Tibial artery (tissue), 4 donors: ENCODE measurements at regions not wholly inside any gene's neighbourhood (a gene's known extent, or its start where the extent isn't known, plus 50 kb on each side); places are given as distances from the start of the nearest gene placed in this dataset.

ENCODE experiments used
- DNase-seq, 2 donors: peaks; one replicate each; pipeline ENCODE4 v3.0.0-alpha.2; 2019
- H3K27ac ChIP-seq, 2 donors: fragments of 200-600 bp; sonication (generic) in 1 of 2; 1 replicate in 1 of 2; 2 replicates in 1 of 2; pipeline ENCODE4 v1.5.1; 2018 to 2019; ENCODE audit warnings: mild to moderate bottlenecking in 1 of 2
- H3K27me3 ChIP-seq, 2 donors: fragments of 200-600 bp; sonication (generic) in 1 of 2; one replicate each; pipeline versions ENCODE4 v1.5.1 to v1.6.0; 2016 to 2019
- H3K36me3 ChIP-seq, 3 donors: fragments of 200-600 bp; sonication (generic) in 2 of 3; one replicate each; pipeline ENCODE4 v1.5.1; 2016 to 2019; ENCODE audit warnings: mild to moderate bottlenecking in 2 of 3
- H3K4me1 ChIP-seq, 4 donors: fragments of 200-600 bp; sonication (generic) in 2 of 4; 1 replicate in 3 of 4; 2 replicates in 1 of 4; pipeline ENCODE4 v1.5.1; 2016 to 2019
- H3K4me3 ChIP-seq, 2 donors: fragments of 200-600 bp; sonication (generic) in 1 of 2; 1 replicate in 1 of 2; 2 replicates in 1 of 2; pipeline ENCODE4 v1.5.1; 2018 to 2019; ENCODE audit warnings: mild to moderate bottlenecking in 2 of 2
- H3K9me3 ChIP-seq, 3 donors: fragments of 200-600 bp; sonication (generic) in 1 of 3; one replicate each; pipeline ENCODE4 v1.5.1; 2016 to 2019
- intact Hi-C: fragments of 100-400 bp; cut with DNase I; formaldehyde crosslinking; loops from one replicate; pipeline ENCODE4 v1.15.0; 2023; ENCODE audit warnings: low total_unique reads
- TF ChIP-seq, protein P1 (sequence below), 2 experiments: fragments of 200-600 bp in 1 of 2; fragments of 450-650 bp in 1 of 2; IDR thresholded peaks; one replicate each; pipeline ENCODE4 v1.5.1; 2017 to 2019; ENCODE audit warnings: antibody characterized with exemption in 2 of 2, mild to moderate bottlenecking in 1 of 2, moderate library complexity in 1 of 2

DNA sequence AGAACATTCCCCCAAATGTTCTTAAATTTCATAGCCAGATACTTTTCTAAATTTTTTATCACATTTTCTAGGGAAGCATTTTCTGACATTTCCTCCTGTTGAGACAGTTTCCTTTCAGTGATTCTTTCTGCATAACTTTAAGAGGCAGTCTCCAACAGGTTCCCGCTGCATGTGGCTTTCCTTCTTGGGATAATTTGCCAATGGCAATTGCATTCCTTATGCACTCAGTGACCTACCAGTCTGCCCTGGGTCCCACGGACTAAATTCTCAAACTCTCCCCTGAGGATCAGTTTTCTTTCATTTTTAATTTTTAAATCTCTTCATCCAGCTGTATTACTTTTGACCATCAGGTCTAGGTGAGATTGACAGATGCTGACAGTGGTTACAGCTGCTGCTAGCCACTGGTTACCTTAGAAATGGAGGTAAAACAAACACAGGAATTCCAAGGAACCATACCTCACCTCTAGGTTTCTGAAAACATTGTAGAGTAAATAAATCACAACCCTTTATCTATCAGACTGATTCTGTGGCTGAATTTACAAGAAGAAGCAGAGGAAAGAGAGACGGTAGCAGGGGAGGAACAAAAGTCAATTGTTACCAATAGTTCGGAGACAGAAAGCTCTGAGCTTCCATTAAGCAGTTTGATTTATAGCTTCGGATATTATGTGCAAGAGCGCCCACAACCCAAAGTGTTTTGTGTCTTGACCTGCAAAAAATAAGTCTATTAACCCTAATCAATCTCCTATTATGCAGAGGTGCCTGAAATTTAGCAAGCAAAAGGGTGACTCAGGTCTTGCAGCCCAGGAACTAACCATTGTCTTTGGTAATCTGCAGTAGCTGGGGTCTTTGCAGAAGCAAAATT lies 216.0 kb downstream of the PMP22 start:
- Histone ChIP-seq H3K4me1 (no peaks in the 10 kb centered on the region), H3K27ac (no peak overlapping the region), H3K9me3 (no peaks in the 10 kb centered on the region), H3K27me3 (peaks cover 0 to 6% of the 10 kb centered on the region in 2 donors), H3K36me3 (no peaks in the 10 kb centered on the region), H3K4me3 (no peak overlapping the region)
- DNase-seq = no peak
- intact Hi-C loops = no loop called here
- TF ChIP-seq, protein P1, sequence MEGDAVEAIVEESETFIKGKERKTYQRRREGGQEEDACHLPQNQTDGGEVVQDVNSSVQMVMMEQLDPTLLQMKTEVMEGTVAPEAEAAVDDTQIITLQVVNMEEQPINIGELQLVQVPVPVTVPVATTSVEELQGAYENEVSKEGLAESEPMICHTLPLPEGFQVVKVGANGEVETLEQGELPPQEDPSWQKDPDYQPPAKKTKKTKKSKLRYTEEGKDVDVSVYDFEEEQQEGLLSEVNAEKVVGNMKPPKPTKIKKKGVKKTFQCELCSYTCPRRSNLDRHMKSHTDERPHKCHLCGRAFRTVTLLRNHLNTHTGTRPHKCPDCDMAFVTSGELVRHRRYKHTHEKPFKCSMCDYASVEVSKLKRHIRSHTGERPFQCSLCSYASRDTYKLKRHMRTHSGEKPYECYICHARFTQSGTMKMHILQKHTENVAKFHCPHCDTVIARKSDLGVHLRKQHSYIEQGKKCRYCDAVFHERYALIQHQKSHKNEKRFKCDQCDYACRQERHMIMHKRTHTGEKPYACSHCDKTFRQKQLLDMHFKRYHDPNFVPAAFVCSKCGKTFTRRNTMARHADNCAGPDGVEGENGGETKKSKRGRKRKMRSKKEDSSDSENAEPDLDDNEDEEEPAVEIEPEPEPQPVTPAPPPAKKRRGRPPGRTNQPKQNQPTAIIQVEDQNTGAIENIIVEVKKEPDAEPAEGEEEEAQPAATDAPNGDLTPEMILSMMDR (IDR thresholded peaks at IDR 0.05) = no peak

DNA sequence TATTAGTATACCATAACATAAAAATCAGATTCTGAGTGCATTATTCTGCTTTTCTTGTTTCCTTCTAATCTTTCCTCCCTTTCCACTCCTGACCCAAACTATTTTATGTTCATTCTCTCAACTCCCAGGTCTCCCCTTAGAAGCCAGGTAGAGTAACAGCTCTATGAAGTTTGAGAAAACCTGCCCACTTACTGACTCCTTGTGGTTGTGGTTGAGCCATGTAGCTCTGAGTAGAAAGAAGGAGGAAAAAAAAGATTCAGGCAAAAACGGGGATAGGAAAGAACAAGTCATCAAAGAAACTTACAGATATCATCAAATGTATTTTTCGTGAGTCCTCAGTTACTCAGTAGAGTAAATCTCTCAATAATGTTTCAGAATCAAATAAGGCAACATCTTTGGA lies 216.7 kb downstream of the PMP22 start:
- Histone ChIP-seq H3K9me3 (no peaks in the 10 kb centered on the region), H3K4me1 (no peaks in the 10 kb centered on the region), H3K27me3 (peaks cover 0 to 6% of the 10 kb centered on the region in 2 donors), H3K4me3 (no peak overlapping the region), H3K36me3 (no peaks in the 10 kb centered on the region), H3K27ac (no peak overlapping the region)
- no peak for DNase-seq
- TF ChIP-seq, protein P1 (IDR thresholded peaks at IDR 0.05) = no peak
- intact Hi-C loops = no loop called here

DNA sequence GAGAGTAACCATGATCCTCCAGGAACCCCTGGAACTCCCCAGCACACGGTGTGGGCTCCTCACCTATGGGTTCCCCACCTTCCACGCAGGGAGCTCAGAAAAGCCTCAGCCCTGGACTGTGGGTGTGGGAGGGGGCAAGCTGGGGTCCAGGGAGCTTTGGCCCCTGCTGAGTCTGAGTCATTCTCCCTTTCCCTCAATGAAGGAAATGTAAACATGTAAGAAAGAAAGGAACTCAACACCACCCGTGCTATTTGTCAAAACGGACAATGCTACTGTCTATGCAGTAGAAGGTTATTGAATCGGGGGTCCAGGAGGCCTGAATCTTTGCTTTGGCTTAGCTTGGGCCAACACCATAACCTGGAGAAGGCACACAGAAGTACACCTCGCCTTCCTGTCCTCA lies 222.8 kb downstream of the PMP22 start:
- intact Hi-C loops = no loop called here
- H3K4me1 ChIP-seq = no peaks in the 10 kb centered on the region
- no peaks in the 10 kb centered on the region for H3K9me3 ChIP-seq
- DNase-seq = no peak
- H3K27ac ChIP-seq = no peak overlapping the region
- H3K36me3 ChIP-seq = no peaks in the 10 kb centered on the region
- no peak overlapping the region for H3K4me3 ChIP-seq
- no peaks in the 10 kb centered on the region for H3K27me3 ChIP-seq
- TF ChIP-seq, protein P1 (IDR thresholded peaks at IDR 0.05) = no peak

DNA sequence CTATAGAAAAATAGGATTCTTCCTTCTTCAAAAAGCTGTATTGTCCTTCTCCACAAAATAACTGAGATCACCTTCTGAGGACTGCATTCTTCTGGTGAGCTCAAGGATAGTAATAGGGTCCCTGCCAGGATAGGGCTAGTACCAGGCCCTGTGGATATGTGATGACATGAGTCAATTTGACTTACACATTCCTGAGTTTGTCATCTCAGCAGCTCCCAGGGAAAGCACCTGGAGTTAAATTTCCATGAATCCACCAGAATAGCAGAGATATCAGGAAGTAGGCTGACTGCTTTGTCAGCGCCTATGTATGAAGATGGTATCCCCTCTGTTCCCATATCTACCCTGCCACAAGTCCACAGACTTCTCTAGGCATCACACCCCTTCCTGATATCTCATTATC lies 225.8 kb downstream of the PMP22 start:
- intact Hi-C loops = no loop called here
- no peaks in the 10 kb centered on the region for H3K9me3 ChIP-seq
- no peaks in the 10 kb centered on the region for H3K4me1 ChIP-seq
- no peak overlapping the region for H3K27ac ChIP-seq
- no peaks in the 10 kb centered on the region for H3K27me3 ChIP-seq
- no peak for DNase-seq
- H3K36me3 ChIP-seq = no peaks in the 10 kb centered on the region
- TF ChIP-seq, protein P1 (IDR thresholded peaks at IDR 0.05) = no peak
- H3K4me3 ChIP-seq = no peak overlapping the region

DNA sequence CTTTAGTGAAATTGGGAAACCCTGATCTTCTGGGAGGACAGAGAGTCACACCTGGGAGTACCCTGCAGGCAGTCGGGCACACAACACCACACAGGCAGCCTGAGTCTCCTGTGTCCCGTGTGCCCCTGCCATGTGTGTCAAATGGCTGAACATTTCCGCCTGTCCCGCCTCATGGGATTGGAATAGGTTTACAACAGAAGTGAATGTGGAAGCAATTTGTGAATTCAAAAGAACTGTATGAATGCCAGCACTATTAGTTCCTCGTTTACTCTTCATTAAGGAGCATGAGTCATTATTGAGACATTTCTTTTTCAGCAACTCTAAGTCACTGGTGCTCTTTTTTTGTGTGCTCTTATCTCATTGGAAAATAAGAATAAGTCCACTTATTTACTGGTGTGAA lies 226.5 kb downstream of the PMP22 start:
- H3K27me3 ChIP-seq = no peaks in the 10 kb centered on the region
- intact Hi-C loops = no loop called here
- no peaks in the 10 kb centered on the region for H3K9me3 ChIP-seq
- DNase-seq = no peak
- H3K36me3 ChIP-seq = no peaks in the 10 kb centered on the region
- TF ChIP-seq, protein P1 (IDR thresholded peaks at IDR 0.05) = no peak
- no peak overlapping the region for H3K4me3 ChIP-seq
- H3K27ac ChIP-seq = no peak overlapping the region
- no peaks in the 10 kb centered on the region for H3K4me1 ChIP-seq
